ENCODE measurements at regions not wholly inside any gene's neighbourhood (a gene's known extent, or its start where the extent isn't known, plus 50 kb on each side); places are given as distances from the start of the nearest gene placed in this dataset.

DNA sequence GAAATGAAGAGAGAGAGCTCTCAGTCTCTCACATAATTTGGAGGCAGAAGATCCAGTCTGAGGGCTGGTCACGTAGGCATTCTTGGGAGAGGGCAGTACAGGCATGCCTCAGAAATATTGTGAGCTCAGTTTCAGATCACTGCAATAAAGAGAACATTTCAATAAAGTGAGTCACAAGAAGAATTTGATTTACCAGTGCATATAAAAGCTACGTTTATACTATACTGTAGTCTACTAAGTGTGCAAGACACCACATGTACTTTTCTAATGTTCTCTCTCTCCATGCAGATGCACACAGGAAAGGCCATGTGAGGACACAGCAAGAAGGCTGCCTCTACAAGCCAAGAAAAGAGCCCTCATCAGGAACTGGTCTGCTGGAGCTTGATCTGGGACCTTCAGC lies 583.5 kb upstream of the FAT1 start:
- 0 out of 2 replicates have a peak, but pooled peaks cover 2% of the 10 kb centered on the region for H3K27me3 Mint-ChIP-seq (ENCODE audit: insufficient read depth)
- H3K27ac Mint-ChIP-seq = peak overlapping the region; percentile 67
- TF ChIP-seq, protein P1, sequence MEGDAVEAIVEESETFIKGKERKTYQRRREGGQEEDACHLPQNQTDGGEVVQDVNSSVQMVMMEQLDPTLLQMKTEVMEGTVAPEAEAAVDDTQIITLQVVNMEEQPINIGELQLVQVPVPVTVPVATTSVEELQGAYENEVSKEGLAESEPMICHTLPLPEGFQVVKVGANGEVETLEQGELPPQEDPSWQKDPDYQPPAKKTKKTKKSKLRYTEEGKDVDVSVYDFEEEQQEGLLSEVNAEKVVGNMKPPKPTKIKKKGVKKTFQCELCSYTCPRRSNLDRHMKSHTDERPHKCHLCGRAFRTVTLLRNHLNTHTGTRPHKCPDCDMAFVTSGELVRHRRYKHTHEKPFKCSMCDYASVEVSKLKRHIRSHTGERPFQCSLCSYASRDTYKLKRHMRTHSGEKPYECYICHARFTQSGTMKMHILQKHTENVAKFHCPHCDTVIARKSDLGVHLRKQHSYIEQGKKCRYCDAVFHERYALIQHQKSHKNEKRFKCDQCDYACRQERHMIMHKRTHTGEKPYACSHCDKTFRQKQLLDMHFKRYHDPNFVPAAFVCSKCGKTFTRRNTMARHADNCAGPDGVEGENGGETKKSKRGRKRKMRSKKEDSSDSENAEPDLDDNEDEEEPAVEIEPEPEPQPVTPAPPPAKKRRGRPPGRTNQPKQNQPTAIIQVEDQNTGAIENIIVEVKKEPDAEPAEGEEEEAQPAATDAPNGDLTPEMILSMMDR (IDR thresholded peaks at IDR 0.05) = no peak
- peaks cover 64% of the 10 kb centered on the region for H3K4me1 Mint-ChIP-seq (ENCODE audit: low read depth)
- DNase-seq = peak; percentile 31
- H3K9me3 Mint-ChIP-seq = no peaks in the 10 kb centered on the region
- H3K36me3 Mint-ChIP-seq (ENCODE audit: low read depth) = peaks cover 17% of the 10 kb centered on the region
- no peak overlapping the region; the same call in 1 of the 2 replicates for H3K4me3 Mint-ChIP-seq

DNA sequence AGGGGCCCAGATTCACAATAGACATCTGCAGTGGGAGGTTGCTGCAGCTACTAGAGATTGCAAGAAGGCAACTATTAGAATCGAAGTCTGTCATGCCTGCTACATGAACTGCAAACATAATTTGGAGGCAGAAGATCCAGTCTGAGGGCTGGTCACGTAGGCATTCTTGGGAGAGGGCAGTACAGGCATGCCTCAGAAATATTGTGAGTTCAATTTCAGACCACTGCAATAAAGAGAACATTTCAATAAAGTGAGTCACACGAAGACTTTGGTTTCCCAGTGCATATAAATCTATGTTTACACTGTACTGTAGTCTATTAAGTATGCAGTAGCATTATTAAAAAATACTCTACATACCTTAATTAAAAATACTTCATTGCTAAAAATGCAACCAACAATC lies 585.8 kb upstream of the FAT1 start:
- H3K9me3 Mint-ChIP-seq = no peaks in the 10 kb centered on the region
- TF ChIP-seq, protein P1 (IDR thresholded peaks at IDR 0.05) = no peak
- 0 out of 2 replicates have a peak, but pooled peaks cover 2% of the 10 kb centered on the region for H3K27me3 Mint-ChIP-seq (ENCODE audit: insufficient read depth)
- H3K4me3 Mint-ChIP-seq = 0 out of 2 replicates have a peak overlapping the region, but pooled peaks have one; percentile 26
- peak overlapping the region; percentile 75 for H3K27ac Mint-ChIP-seq
- H3K36me3 Mint-ChIP-seq (ENCODE audit: low read depth) = peaks cover 17% of the 10 kb centered on the region
- peak; percentile 89 for DNase-seq
- peaks cover 51% of the 10 kb centered on the region for H3K4me1 Mint-ChIP-seq (ENCODE audit: low read depth)

DNA sequence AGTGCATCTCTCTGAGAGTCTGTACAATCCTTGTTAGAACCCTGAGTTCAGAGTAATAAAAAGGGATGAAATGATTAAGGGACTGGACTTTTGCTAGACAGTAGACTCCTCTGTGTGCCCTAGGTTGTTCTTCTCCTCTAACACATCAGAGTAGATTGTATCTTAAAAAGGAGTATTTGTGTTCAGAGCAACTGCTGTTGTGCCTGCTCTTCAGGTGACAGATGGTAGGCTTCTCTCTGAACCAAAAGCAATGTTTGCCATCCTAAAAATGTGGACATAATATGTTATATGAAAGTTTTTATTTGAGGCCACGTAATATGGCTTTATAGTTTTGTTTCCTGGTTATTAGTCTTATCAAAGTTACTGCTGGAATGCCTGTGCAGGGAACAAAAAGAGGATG lies 588.6 kb upstream of the FAT1 start:
- H3K9me3 Mint-ChIP-seq = no peaks in the 10 kb centered on the region
- H3K4me1 Mint-ChIP-seq (ENCODE audit: low read depth) = peaks cover 35% of the 10 kb centered on the region
- peaks cover 15% of the 10 kb centered on the region for H3K36me3 Mint-ChIP-seq (ENCODE audit: low read depth)
- no peak overlapping the region for H3K27ac Mint-ChIP-seq
- H3K4me3 Mint-ChIP-seq = no peak overlapping the region
- H3K27me3 Mint-ChIP-seq (ENCODE audit: insufficient read depth) = no peaks in the 10 kb centered on the region
- no peak for DNase-seq
- TF ChIP-seq, protein P1 (IDR thresholded peaks at IDR 0.05) = no peak

DNA sequence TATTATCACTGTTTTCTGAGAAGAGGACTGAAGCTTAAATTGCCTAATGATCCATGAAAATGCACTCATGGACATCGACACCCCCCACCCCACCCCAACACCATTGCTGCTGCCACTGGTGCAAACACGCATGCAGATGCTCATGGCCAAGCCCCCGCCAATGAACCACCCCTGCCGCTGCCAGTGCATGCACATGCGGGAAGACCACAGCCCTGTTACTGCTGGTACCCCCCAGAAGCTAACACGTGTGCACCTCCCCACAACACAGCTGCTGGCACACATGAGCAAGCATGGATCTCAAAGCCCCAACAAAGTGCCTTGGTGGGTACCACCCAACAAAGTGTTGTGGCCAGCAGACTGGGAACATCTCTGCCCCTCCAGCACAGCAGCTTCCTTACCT lies 594.1 kb upstream of the FAT1 start:
- peaks cover 5% of the 10 kb centered on the region for H3K36me3 Mint-ChIP-seq (ENCODE audit: low read depth)
- no peak overlapping the region for H3K27ac Mint-ChIP-seq
- H3K4me1 Mint-ChIP-seq (ENCODE audit: low read depth) = peaks cover 5% of the 10 kb centered on the region; the same call in 1 of the 2 replicates
- TF ChIP-seq, protein P1 (IDR thresholded peaks at IDR 0.05) = no peak
- no peaks in the 10 kb centered on the region for H3K27me3 Mint-ChIP-seq (ENCODE audit: insufficient read depth)
- no peaks in the 10 kb centered on the region; the same call in 1 of the 2 replicates for H3K9me3 Mint-ChIP-seq
- no peak overlapping the region for H3K4me3 Mint-ChIP-seq
- no peak for DNase-seq

DNA sequence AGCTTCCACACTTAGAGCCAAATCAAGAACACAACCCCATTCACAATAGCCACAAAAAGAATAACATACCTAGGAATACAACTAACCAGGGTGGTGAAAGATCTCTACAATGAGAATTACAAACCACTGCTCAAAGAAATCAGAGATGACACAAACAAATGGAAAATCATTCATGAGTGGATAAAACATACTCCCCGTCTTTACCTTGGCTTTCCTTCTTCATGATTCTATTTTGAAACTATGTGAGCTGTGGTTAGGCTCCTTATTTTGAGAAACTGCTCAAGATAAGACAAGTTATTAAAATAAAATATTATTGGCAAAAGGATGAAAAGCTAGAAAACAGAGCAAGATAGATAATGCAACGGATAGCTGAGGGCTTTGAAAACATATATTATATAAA lies 598.1 kb upstream of the FAT1 start:
- H3K27me3 Mint-ChIP-seq (ENCODE audit: insufficient read depth) = no peaks in the 10 kb centered on the region
- H3K4me3 Mint-ChIP-seq = no peak overlapping the region
- H3K27ac Mint-ChIP-seq = no peak overlapping the region
- H3K9me3 Mint-ChIP-seq = no peaks in the 10 kb centered on the region; the same call in 1 of the 2 replicates
- H3K36me3 Mint-ChIP-seq (ENCODE audit: low read depth) = peaks cover 5% of the 10 kb centered on the region
- no peak for DNase-seq
- H3K4me1 Mint-ChIP-seq (ENCODE audit: low read depth) = peaks cover 5% of the 10 kb centered on the region; the same call in 1 of the 2 replicates
- TF ChIP-seq, protein P1 (IDR thresholded peaks at IDR 0.05) = no peak

All from HFFc6 (cell line).